H9 (cell line): ENCODE measurements at regions not wholly inside any gene's neighbourhood (a gene's known extent, or its start where the extent isn't known, plus 50 kb on each side); places are given as distances from the start of the nearest gene placed in this dataset.
"Not testable (repeated sequence)": the region's sequence is repeated elsewhere in the genome, so short reads cannot be mapped to it uniquely, and the experiment has no call there.

Experiments used
- DNase-seq: peaks from one replicate; pipeline ENCODE4 v3.0.0-alpha.2; 2017
- H2AFZ ChIP-seq: one replicate; pipeline ENCODE4 v1.6.1; 2013; ENCODE audit warnings: mild to moderate bottlenecking, low read length, control low read depth, moderate library complexity
- H2AK5ac ChIP-seq: 2 replicates; pipeline ENCODE4 v1.6.1; 2013; ENCODE audit warnings: low read length, control low read depth, mixed read lengths; ENCODE audit not compliant: insufficient read length
- H2BK120ac ChIP-seq: one replicate; pipeline ENCODE4 v1.6.1; 2013; ENCODE audit warnings: low read depth, mild to moderate bottlenecking, low read length, control low read depth, inconsistent platforms; ENCODE audit not compliant: poor library complexity, severe bottlenecking
- H2BK12ac ChIP-seq: 2 replicates; pipeline ENCODE4 v1.6.1; 2013; ENCODE audit warnings: low read length, control low read depth, mixed read lengths, low read depth; ENCODE audit not compliant: insufficient read length
- H2BK15ac ChIP-seq: 2 replicates; pipeline ENCODE4 v1.6.1; 2013; ENCODE audit warnings: low read depth, low read length, control low read depth
- H2BK20ac ChIP-seq: one replicate; pipeline ENCODE4 v1.6.1; 2013; ENCODE audit warnings: low read depth, mild to moderate bottlenecking, low read length, control low read depth, inconsistent platforms; ENCODE audit not compliant: poor library complexity, severe bottlenecking
- H2BK5ac ChIP-seq: 2 replicates; pipeline ENCODE4 v1.6.1; 2013; ENCODE audit warnings: low read length, control low read depth, mixed read lengths; ENCODE audit not compliant: insufficient read length
- H3K14ac ChIP-seq: 2 replicates; pipeline ENCODE4 v1.6.1; 2013; ENCODE audit warnings: low read length, control low read depth; ENCODE audit not compliant: insufficient read depth
- H3K18ac ChIP-seq: 2 replicates; pipeline ENCODE4 v1.6.1; 2013; ENCODE audit warnings: low read depth, mild to moderate bottlenecking, mixed read lengths, low read length, control low read depth; ENCODE audit not compliant: insufficient read length
- H3K23ac ChIP-seq: 2 replicates; pipeline ENCODE4 v1.6.1; 2013; ENCODE audit warnings: low read length, control low read depth, mixed read lengths, low read depth; ENCODE audit not compliant: insufficient read length
- H3K23me2 ChIP-seq: 2 replicates; pipeline ENCODE4 v1.6.1; 2013; ENCODE audit warnings: low read depth, mild to moderate bottlenecking, mixed read lengths, low read length, control low read depth; ENCODE audit not compliant: insufficient read length, poor library complexity, severe bottlenecking
- H3K27ac ChIP-seq: 2 replicates; pipeline ENCODE4 v1.5.1; 2013; ENCODE audit warnings: low read length, control low read depth, mixed read lengths, low read depth; ENCODE audit not compliant: insufficient read length
- H3K27me3 ChIP-seq: 2 replicates; pipeline ENCODE4 v1.6.1; 2013; ENCODE audit warnings: low read length, control low read depth, inconsistent platforms; ENCODE audit not compliant: insufficient read depth
- H3K4ac ChIP-seq: 2 replicates; pipeline ENCODE4 v1.6.1; 2013; ENCODE audit warnings: low read depth, mild to moderate bottlenecking, control low read depth, inconsistent platforms, low read length, moderate library complexity
- H3K4me1 ChIP-seq: 2 replicates; pipeline ENCODE4 v1.6.1; 2013; ENCODE audit warnings: low read length, control low read depth, inconsistent platforms; ENCODE audit not compliant: insufficient read depth
- H3K4me2 ChIP-seq: 2 replicates; pipeline ENCODE4 v1.6.1; 2013; ENCODE audit warnings: low read length, control low read depth, mixed read lengths; ENCODE audit not compliant: insufficient read length, insufficient read depth
- H3K56ac ChIP-seq: 2 replicates; pipeline ENCODE4 v1.6.1; 2013; ENCODE audit warnings: low read depth, mild to moderate bottlenecking, mixed read lengths, low read length, control low read depth; ENCODE audit not compliant: insufficient read length
- H3K79me1 ChIP-seq: 2 replicates; pipeline ENCODE4 v1.6.1; 2013; ENCODE audit warnings: low read depth, mild to moderate bottlenecking, moderate library complexity, low read length, control low read depth, inconsistent platforms; ENCODE audit not compliant: insufficient read depth, poor library complexity, severe bottlenecking
- H3K79me2 ChIP-seq: 2 replicates; pipeline ENCODE4 v1.6.1; 2013; ENCODE audit warnings: low read length, control low read depth, inconsistent platforms; ENCODE audit not compliant: insufficient read depth
- H3K9ac ChIP-seq: 2 replicates; pipeline ENCODE4 v1.6.1; 2013; ENCODE audit warnings: low read length, control low read depth, mixed read lengths; ENCODE audit not compliant: insufficient read length; ENCODE audit errors: extremely low read depth
- H3K9me3 ChIP-seq: one replicate; pipeline ENCODE4 v1.6.1; 2013; ENCODE audit warnings: low read depth, low read length, inconsistent platforms; ENCODE audit not compliant: control insufficient read depth
- H3T11ph ChIP-seq: one replicate; pipeline ENCODE4 v1.6.1; 2013; ENCODE audit warnings: mild to moderate bottlenecking, low read length, control low read depth, inconsistent platforms
- H4K20me1 ChIP-seq: one replicate; pipeline ENCODE4 v1.6.1; 2013; ENCODE audit not compliant: control insufficient read depth, insufficient read length, insufficient read depth
- H4K5ac ChIP-seq: 2 replicates; pipeline ENCODE4 v1.6.1; 2013; ENCODE audit warnings: low read depth, mild to moderate bottlenecking, mixed read lengths, low read length, control low read depth; ENCODE audit not compliant: insufficient read length
- H4K8ac ChIP-seq: replicated peaks from 2 replicates; pipeline ENCODE4 v1.6.1; 2013; ENCODE audit warnings: low read length, control low read depth, mixed read lengths, low read depth; ENCODE audit not compliant: insufficient read length
- H4K91ac ChIP-seq: 2 replicates; pipeline ENCODE4 v1.6.1; 2013; ENCODE audit warnings: low read depth, mild to moderate bottlenecking, moderate library complexity, mixed read lengths, low read length, control low read depth; ENCODE audit not compliant: insufficient read length
- H3K27ac Mint-ChIP-seq, 3 experiments: 2 replicates in 2 of 3; 3 replicates in 1 of 3; pipeline ENCODE4 v1.8.0; 2020 to 2021; ENCODE audit warnings: mixed read lengths in 3 of 3, mild to moderate bottlenecking in 1 of 3, moderate library complexity in 1 of 3
- H3K27me3 Mint-ChIP-seq: 2 replicates; pipeline ENCODE4 v1.8.0; 2021; ENCODE audit warnings: low read depth, mild to moderate bottlenecking, moderate library complexity, mixed read lengths
- H3K36me3 Mint-ChIP-seq, 3 experiments: 2 replicates in 2 of 3; 3 replicates in 1 of 3; pipeline ENCODE4 v1.8.0; 2020 to 2021; ENCODE audit warnings: low read depth in 3 of 3, mixed read lengths in 3 of 3; ENCODE audit not compliant: insufficient read depth in 1 of 3
- H3K4me1 Mint-ChIP-seq, 2 experiments: 2 replicates each; pipeline ENCODE4 v1.8.0; 2020; ENCODE audit warnings: mixed read lengths in 2 of 2
- H3K4me3 Mint-ChIP-seq, 2 experiments: 2 replicates in 1 of 2; 3 replicates in 1 of 2; pipeline ENCODE4 v1.8.0; 2020 to 2021; ENCODE audit warnings: mild to moderate bottlenecking in 2 of 2, mixed read lengths in 2 of 2, moderate library complexity in 1 of 2
- H3K9me3 Mint-ChIP-seq, 2 experiments: 2 replicates in 1 of 2; 3 replicates in 1 of 2; pipeline ENCODE4 v1.8.0; 2020; ENCODE audit warnings: mild to moderate bottlenecking in 2 of 2, mixed read lengths in 2 of 2, moderate library complexity in 1 of 2
- CTCF ChIP-seq: fragments of 200-600 bp; sonication (generic); conservative IDR thresholded peaks from 3 replicates; pipeline ENCODE4 v1.8.0; 2021; ENCODE audit warnings: antibody characterized with exemption, mild to moderate bottlenecking
- WGBS: extraction: QIAGEN DNeasy Blood & Tissue Kit; methylation state at CpG from one replicate; pipeline ENCODE4 v1.1.7; 2013; ENCODE audit warnings: missing lambda C conversion rate, low lambda C conversion rate, mixed read lengths; ENCODE audit not compliant: insufficient read length; ENCODE audit errors: extremely low coverage; 5-methylcytosine and 5-hydroxymethylcytosine counted together

DNA sequence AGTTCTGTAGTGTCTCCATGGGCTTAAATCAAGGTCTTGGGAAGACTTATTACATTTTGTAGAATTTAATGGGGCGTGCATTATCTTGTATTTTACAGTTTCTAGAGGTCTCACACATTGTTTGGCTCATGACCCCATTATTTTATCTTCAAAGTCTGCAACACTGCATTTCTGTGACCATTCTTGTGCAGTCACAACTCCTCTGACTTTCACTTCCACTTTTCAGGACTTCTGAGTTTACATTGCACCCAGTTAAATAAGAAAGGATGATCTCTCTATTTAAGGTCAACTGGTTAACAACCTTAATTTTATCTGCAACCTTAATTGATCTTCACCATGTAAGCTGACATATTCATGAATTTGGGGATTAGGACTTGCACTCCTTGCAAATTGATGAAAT, 1186.6 kb downstream of the MRPL39 start:
- Histone ChIP-seq H2AK5ac (no peak overlapping the region), H2BK120ac (no peak overlapping the region), H2AFZ (no peak overlapping the region), H3T11ph (no peak overlapping the region), H3K4me1 (no peaks in the 10 kb centered on the region; the same call in 1 of the 2 replicates), H3K4ac (no peak overlapping the region), H2BK12ac (no peak overlapping the region), H4K5ac (no peak overlapping the region), H3K56ac (no peak overlapping the region), H3K23me2 (no peaks in the 10 kb centered on the region), H4K8ac (no peak overlapping the region), H3K79me1 (no peaks in the 10 kb centered on the region), H3K18ac (no peak overlapping the region), H3K23ac (no peak overlapping the region), H4K91ac (no peak overlapping the region), H2BK5ac (no peak overlapping the region), H2BK15ac (no peak overlapping the region), H4K20me1 (no peaks in the 10 kb centered on the region), H3K27ac (no peak overlapping the region), H3K27me3 (peaks cover 7% of the 10 kb centered on the region; the same call in 1 of the 2 replicates), H3K4me2 (no peak overlapping the region), H3K14ac (no peak overlapping the region), H3K9me3 (no peaks in the 10 kb centered on the region), H2BK20ac (no peak overlapping the region), H3K79me2 (no peaks in the 10 kb centered on the region), H3K9ac (no peak overlapping the region)
- H3K27me3 Mint-ChIP-seq = peaks cover 4% of the 10 kb centered on the region; the same call in 1 of the 2 replicates
- TF ChIP-seq CTCF = no peak
- H3K4me3 Mint-ChIP-seq = no peak overlapping the region
- no CpG with 5 or more reads among the region's 1 CpG for whole genome bisulfite sequencing
- peaks cover 14 to 34% (median 15%) of the 10 kb centered on the region in 3 experiments for H3K36me3 Mint-ChIP-seq
- no peak for DNase-seq
- peaks cover 60 to 80% of the 10 kb centered on the region in 2 experiments for H3K9me3 Mint-ChIP-seq
- no peak overlapping the region; a peak in 1 of 7 replicates for H3K27ac Mint-ChIP-seq
- H3K4me1 Mint-ChIP-seq = peaks cover 0 to 17% of the 10 kb centered on the region in 2 experiments; a peak in 2 of 4 replicates

DNA sequence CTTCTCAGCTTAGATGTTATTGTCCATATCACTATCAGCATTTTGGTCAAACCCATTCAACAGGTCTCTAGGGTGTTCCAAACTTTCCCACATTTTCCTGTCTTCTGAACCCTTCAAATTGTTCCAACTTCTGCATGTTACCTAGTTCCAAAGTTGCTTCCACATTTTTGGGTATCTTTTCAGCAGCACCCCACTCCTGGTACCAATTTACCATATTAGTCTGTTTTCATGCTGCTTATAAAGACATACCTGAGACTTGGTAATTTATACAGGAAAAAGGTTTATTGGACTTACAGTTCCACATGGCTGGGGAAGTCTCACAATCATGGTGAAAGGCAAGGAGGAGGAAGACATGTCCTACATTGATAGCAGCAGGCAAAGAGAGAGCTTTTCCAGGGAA, 1187.6 kb downstream of the MRPL39 start:
- H3K14ac ChIP-seq, DNase-seq, H3K56ac ChIP-seq, H2AK5ac ChIP-seq, H4K20me1 ChIP-seq, H3K79me1 ChIP-seq, H3K4me3 Mint-ChIP-seq, H2BK20ac ChIP-seq, H3K79me2 ChIP-seq, H4K8ac ChIP-seq, H2BK15ac ChIP-seq, H2BK120ac ChIP-seq, H4K91ac ChIP-seq, H3K27me3 Mint-ChIP-seq, H3K4me2 ChIP-seq, H4K5ac ChIP-seq, H3K18ac ChIP-seq, H3K23ac ChIP-seq, H3K4ac ChIP-seq, H3K23me2 ChIP-seq, H2BK12ac ChIP-seq, H2BK5ac ChIP-seq, H3K9me3 ChIP-seq, H3K9ac ChIP-seq, H3K27me3 ChIP-seq, H3K27ac Mint-ChIP-seq, H3T11ph ChIP-seq, H3K27ac ChIP-seq, H3K4me1 ChIP-seq, H2AFZ ChIP-seq: not testable (repeated sequence)
- Mint-ChIP-seq H3K4me1 (peaks cover 0 to 17% of the 10 kb centered on the region in 2 experiments; a peak in 2 of 4 replicates), H3K9me3 (peaks cover 59 to 77% of the 10 kb centered on the region in 2 experiments), H3K36me3 (peaks cover 11 to 34% (median 13%) of the 10 kb centered on the region in 3 experiments)
